ENCODE measurements at regions not wholly inside any gene's neighbourhood (a gene's known extent, or its start where the extent isn't known, plus 50 kb on each side); places are given as distances from the start of the nearest gene placed in this dataset.

- TF ChIP-seq CTCF (conservative IDR thresholded peaks at IDR 0.05; ENCODE audit: low read depth, low read length) (no peak), EZH2 (IDR thresholded peaks at IDR 0.05; ENCODE audit: borderline replicate concordance, low read depth, low read length, poor library complexity, severe bottlenecking) (no peak)
These were observed 146.9 kb downstream of the SP3 start for GRCh38 chr2:173818285-173818684.

Data from A673 (cell line).